ENCODE measurements at regions not wholly inside any gene's neighbourhood (a gene's known extent, or its start where the extent isn't known, plus 50 kb on each side); places are given as distances from the start of the nearest gene placed in this dataset.

GRCh38 chr10:35911954-35912353, 269.9 kb upstream of the FZD8 start:
- H3K79me2 ChIP-seq = no peaks in the 10 kb centered on the region
- H3K9me3 ChIP-seq (ENCODE audit: control insufficient read depth, low read length) = no peaks in the 10 kb centered on the region
- no peak overlapping the region for H3K27ac ChIP-seq
- no peaks in the 10 kb centered on the region for H3K36me3 ChIP-seq (ENCODE audit: control insufficient read depth, insufficient read depth, low read length)
- no peak overlapping the region for H3K9ac ChIP-seq
- TF ChIP-seq, protein P1, sequence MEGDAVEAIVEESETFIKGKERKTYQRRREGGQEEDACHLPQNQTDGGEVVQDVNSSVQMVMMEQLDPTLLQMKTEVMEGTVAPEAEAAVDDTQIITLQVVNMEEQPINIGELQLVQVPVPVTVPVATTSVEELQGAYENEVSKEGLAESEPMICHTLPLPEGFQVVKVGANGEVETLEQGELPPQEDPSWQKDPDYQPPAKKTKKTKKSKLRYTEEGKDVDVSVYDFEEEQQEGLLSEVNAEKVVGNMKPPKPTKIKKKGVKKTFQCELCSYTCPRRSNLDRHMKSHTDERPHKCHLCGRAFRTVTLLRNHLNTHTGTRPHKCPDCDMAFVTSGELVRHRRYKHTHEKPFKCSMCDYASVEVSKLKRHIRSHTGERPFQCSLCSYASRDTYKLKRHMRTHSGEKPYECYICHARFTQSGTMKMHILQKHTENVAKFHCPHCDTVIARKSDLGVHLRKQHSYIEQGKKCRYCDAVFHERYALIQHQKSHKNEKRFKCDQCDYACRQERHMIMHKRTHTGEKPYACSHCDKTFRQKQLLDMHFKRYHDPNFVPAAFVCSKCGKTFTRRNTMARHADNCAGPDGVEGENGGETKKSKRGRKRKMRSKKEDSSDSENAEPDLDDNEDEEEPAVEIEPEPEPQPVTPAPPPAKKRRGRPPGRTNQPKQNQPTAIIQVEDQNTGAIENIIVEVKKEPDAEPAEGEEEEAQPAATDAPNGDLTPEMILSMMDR (IDR thresholded peaks at IDR 0.05) = no peak
- H2AFZ ChIP-seq = no peak overlapping the region
- no peaks in the 10 kb centered on the region for H3K4me1 ChIP-seq
- H3K4me3 ChIP-seq (ENCODE audit: low read depth, low read length) = no peak overlapping the region
- H3K4me2 ChIP-seq (ENCODE audit: low read length) = no peak overlapping the region
- no peaks in the 10 kb centered on the region for H3K27me3 ChIP-seq (ENCODE audit: control insufficient read depth, insufficient read depth, low read length)

DNA sequence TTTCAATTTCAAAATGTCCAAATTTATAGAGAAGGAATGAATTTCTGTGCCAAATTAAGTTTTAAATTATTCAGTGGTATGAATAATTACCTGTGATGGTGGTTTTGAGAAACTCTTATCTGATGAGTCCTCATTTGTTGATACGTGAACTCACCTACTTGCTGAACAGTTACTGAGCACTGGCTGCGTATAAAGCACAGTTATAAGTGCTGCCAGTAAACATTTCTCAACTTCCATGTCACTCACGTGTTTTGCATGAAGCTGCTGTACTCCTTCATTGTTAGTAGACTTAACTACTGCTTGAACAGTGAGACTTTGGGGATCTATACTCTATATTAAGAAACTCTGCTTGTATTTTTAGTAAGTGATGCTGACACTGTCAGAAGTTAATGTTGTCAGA, 269.1 kb upstream of the FZD8 start:
- no peak overlapping the region for H3K4me2 ChIP-seq (ENCODE audit: low read length)
- no peak overlapping the region for H3K4me3 ChIP-seq (ENCODE audit: low read depth, low read length)
- no peaks in the 10 kb centered on the region for H3K9me3 ChIP-seq (ENCODE audit: control insufficient read depth, low read length)
- no peaks in the 10 kb centered on the region for H3K36me3 ChIP-seq (ENCODE audit: control insufficient read depth, insufficient read depth, low read length)
- TF ChIP-seq, protein P1 (IDR thresholded peaks at IDR 0.05) = no peak
- no peaks in the 10 kb centered on the region for H3K79me2 ChIP-seq
- H3K9ac ChIP-seq = no peak overlapping the region
- no peak overlapping the region for H2AFZ ChIP-seq
- H3K27me3 ChIP-seq (ENCODE audit: control insufficient read depth, insufficient read depth, low read length) = no peaks in the 10 kb centered on the region
- no peaks in the 10 kb centered on the region for H3K4me1 ChIP-seq
- H3K27ac ChIP-seq = no peak overlapping the region

GRCh38 chr10:35910234-35910633, 268.1 kb upstream of the FZD8 start:
- Histone ChIP-seq H2AFZ (no peak overlapping the region), H3K79me2 (no peaks in the 10 kb centered on the region), H3K27ac (no peak overlapping the region), H3K36me3 (ENCODE audit: control insufficient read depth, insufficient read depth, low read length) (no peaks in the 10 kb centered on the region), H3K4me3 (ENCODE audit: low read depth, low read length) (no peak overlapping the region), H3K9ac (no peak overlapping the region), H3K4me1 (no peaks in the 10 kb centered on the region), H3K27me3 (ENCODE audit: control insufficient read depth, insufficient read depth, low read length) (no peaks in the 10 kb centered on the region), H3K9me3 (ENCODE audit: control insufficient read depth, low read length) (no peaks in the 10 kb centered on the region), H3K4me2 (ENCODE audit: low read length) (no peak overlapping the region)
- TF ChIP-seq, protein P1 (IDR thresholded peaks at IDR 0.05) = no peak

DNA sequence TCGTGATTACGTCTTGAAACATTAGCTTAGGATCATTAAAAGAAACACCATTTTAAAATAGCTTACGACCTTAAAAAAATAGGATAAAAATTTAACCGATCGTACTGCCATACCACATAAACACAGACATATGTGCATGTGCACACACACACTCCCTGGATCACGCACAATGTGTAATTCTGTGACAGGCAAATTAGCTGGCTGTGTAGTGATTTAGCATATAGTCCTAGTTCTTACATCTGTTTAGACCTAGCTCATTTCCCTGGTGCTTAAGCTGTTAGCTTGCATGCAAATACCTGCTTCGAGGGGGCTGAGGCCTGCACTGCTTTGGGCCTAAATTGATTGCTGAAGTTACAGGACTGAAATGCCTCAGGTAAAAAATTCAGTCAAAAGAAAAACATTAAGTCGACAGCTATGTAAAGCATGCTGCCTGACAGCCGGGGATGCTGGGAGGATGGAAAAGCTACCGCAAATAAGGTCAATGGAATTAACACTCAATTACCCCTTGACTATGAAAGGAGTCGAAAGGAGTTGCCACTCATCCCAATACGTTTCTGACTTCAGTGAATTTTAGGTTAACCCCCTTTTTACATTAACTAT, 267.1 kb upstream of the FZD8 start:
- H3K4me2 ChIP-seq (ENCODE audit: low read length) = no peak overlapping the region
- H3K79me2 ChIP-seq = no peaks in the 10 kb centered on the region
- no peaks in the 10 kb centered on the region for H3K4me1 ChIP-seq
- H2AFZ ChIP-seq = no peak overlapping the region
- TF ChIP-seq, protein P1 (IDR thresholded peaks at IDR 0.05) = no peak
- no peak overlapping the region for H3K9ac ChIP-seq
- no peak overlapping the region for H3K27ac ChIP-seq
- H3K27me3 ChIP-seq (ENCODE audit: control insufficient read depth, insufficient read depth, low read length) = no peaks in the 10 kb centered on the region
- no peaks in the 10 kb centered on the region for H3K36me3 ChIP-seq (ENCODE audit: control insufficient read depth, insufficient read depth, low read length)
- no peak overlapping the region for H3K4me3 ChIP-seq (ENCODE audit: low read depth, low read length)
- no peaks in the 10 kb centered on the region for H3K9me3 ChIP-seq (ENCODE audit: control insufficient read depth, low read length)

DNA sequence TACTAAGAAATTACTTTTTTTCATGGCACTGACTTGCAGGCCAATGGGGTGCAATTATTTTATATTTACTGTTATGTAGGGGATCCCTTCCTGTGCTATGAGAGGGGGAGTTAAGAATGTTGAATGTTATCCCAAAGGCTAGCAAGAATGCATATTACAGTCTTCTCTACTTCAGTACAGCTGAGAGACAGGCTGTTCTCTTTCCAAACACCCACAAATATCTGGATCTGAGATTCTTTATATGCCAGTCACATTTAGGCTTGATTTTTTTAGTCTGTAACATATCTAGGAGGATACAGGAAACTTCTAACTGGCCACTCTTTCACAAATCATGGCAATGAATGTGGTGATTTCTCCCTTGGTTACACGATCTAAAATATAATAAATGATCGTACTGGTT, 266.4 kb upstream of the FZD8 start:
- Histone ChIP-seq H3K27me3 (ENCODE audit: control insufficient read depth, insufficient read depth, low read length) (no peaks in the 10 kb centered on the region), H3K36me3 (ENCODE audit: control insufficient read depth, insufficient read depth, low read length) (no peaks in the 10 kb centered on the region), H3K9ac (no peak overlapping the region), H3K9me3 (ENCODE audit: control insufficient read depth, low read length) (no peaks in the 10 kb centered on the region), H3K79me2 (no peaks in the 10 kb centered on the region), H3K27ac (no peak overlapping the region), H3K4me3 (ENCODE audit: low read depth, low read length) (no peak overlapping the region), H3K4me2 (ENCODE audit: low read length) (no peak overlapping the region), H2AFZ (no peak overlapping the region), H3K4me1 (no peaks in the 10 kb centered on the region)
- TF ChIP-seq, protein P1 (IDR thresholded peaks at IDR 0.05) = no peak

All from parathyroid adenoma (tissue), 2 donors.